ENCODE measurements at regions not wholly inside any gene's neighbourhood (a gene's known extent, or its start where the extent isn't known, plus 50 kb on each side); places are given as distances from the start of the nearest gene placed in this dataset.

DNA sequence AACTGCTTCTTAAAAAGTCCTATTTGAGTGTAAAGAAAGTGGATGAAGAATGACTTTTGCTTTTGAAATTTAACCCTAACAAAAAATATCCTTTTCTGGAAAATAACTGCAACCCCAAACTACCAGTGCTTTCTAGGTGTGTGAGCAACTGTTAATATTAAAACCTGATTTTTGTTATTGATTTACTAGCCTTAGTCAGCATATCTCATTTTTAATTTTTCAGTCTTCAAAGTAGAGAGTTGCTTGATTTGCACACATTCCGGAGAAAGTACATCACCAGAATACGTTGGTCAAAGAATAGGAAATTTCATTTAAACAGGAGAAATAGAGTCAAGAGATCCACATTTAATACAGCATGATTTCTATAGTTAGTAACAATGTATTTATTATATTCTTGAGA lies 141.8 kb upstream of the ADAMTS5 start:
- no peak for ATAC-seq
- no peak for FAIRE-seq
- POLR2A ChIA-PET = no interaction called here
- H3K79me2 ChIP-seq (ENCODE audit: control insufficient read depth, insufficient read depth, low read length) = no peaks in the 10 kb centered on the region
- intact Hi-C loops (cut with micrococcal nuclease) (no loop called here), in situ Hi-C loops (cut with MboI) (no loop called here)
- H3K9me3 ChIP-seq (replicated peaks; ENCODE audit: control insufficient read depth, insufficient read depth, low read depth, low read length) = no peaks in the 10 kb centered on the region
- H3K9ac ChIP-seq (ENCODE audit: insufficient read depth in 1 of 2, low read depth in 2 of 2, low read length in 2 of 2) = no peak overlapping the region
- 0% methylated on average over 2 of the region's 2 CpGs for WGBS (ENCODE audit: insufficient coverage, low coverage, missing lambda C conversion rate)
- DNase-seq (ENCODE audit: extremely low read depth in 1 of 4, low spot score in 3 of 4) = no peak
- no peak overlapping the region for H3K4me2 ChIP-seq (ENCODE audit: insufficient read depth, low read length)
- no TSS peak for BruUV-seq (replicated peaks)
- H3K36me3 ChIP-seq (ENCODE audit: control insufficient read depth, insufficient read depth, low read length) = no peaks in the 10 kb centered on the region
- no peaks in the 10 kb centered on the region for H3K9me1 ChIP-seq (ENCODE audit: control insufficient read depth, insufficient read depth, low read length)
- no peaks in the 10 kb centered on the region for H3K27me3 ChIP-seq (ENCODE audit: control insufficient read depth in 2 of 2, insufficient read depth in 2 of 2, low read length in 2 of 2)
- no peak overlapping the region for H2AFZ ChIP-seq (ENCODE audit: low read depth, low read length)
- no peak overlapping the region for H3K27ac ChIP-seq (ENCODE audit: extremely low read depth, low read depth, low read length)
- CTCF ChIA-PET (ENCODE audit: low intra/inter-chr PET ratio) = no interaction called here
- H4K20me1 ChIP-seq (replicated peaks; ENCODE audit: control insufficient read depth, insufficient read depth, low read length) = no peaks in the 10 kb centered on the region
- TF ChIP-seq FIP1L1 (IDR thresholded peaks at IDR 0.05; ENCODE audit: low read depth, low read length, poor library complexity, severe bottlenecking) (no peak), NCOA4 (IDR thresholded peaks at IDR 0.05; ENCODE audit: partially characterized antibody) (no peak), DMBX1 (CRISPR knock-in tag; IDR thresholded peaks at IDR 0.05; ENCODE audit: borderline replicate concordance) (no peak), EP400 (IDR thresholded peaks at IDR 0.05) (no peak)
- TF ChIP-seq, protein P1, sequence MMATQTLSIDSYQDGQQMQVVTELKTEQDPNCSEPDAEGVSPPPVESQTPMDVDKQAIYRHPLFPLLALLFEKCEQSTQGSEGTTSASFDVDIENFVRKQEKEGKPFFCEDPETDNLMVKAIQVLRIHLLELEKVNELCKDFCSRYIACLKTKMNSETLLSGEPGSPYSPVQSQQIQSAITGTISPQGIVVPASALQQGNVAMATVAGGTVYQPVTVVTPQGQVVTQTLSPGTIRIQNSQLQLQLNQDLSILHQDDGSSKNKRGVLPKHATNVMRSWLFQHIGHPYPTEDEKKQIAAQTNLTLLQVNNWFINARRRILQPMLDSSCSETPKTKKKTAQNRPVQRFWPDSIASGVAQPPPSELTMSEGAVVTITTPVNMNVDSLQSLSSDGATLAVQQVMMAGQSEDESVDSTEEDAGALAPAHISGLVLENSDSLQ (IDR thresholded peaks at IDR 0.05) = no peak
- H3K4me1 ChIP-seq (replicated peaks in 1 of 2; ENCODE audit: control insufficient read depth in 2 of 2, insufficient read depth in 2 of 2, low read length in 2 of 2) = no peaks in the 10 kb centered on the region
- H3K4me3 ChIP-seq = no peak overlapping the region

DNA sequence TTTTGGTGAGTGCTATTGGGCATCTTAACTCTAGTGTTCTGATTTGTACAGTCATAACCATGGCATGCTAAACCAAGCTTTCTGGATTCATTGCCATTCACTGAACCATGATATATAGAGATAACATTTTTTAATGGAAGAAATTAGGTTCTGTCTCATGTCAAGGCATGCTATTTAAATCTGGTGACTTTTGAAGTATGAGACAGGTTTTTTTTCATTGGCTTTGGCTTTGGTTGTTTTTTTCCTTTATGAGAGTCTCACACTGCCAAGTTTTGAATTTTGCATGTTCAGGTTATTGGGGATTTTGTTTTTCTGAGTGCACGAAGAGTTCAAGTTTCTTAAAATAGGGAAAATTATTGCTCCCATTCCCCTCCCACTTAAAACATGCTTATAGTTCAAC lies 141.3 kb upstream of the ADAMTS5 start:
- no peak for TF ChIP-seq POLR2B (IDR thresholded peaks at IDR 0.05; ENCODE audit: low read depth, partially characterized antibody)
- TF ChIP-seq, protein P2, sequence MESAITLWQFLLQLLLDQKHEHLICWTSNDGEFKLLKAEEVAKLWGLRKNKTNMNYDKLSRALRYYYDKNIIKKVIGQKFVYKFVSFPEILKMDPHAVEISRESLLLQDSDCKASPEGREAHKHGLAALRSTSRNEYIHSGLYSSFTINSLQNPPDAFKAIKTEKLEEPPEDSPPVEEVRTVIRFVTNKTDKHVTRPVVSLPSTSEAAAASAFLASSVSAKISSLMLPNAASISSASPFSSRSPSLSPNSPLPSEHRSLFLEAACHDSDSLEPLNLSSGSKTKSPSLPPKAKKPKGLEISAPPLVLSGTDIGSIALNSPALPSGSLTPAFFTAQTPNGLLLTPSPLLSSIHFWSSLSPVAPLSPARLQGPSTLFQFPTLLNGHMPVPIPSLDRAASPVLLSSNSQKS (CRISPR knock-in tag; IDR thresholded peaks at IDR 0.05) = no peak
- TF ChIP-seq NFATC3 (IDR thresholded peaks at IDR 0.05) = no peak
- TF ChIP-seq NELFE (IDR thresholded peaks at IDR 0.05; ENCODE audit: insufficient read depth, insufficient read length) = no peak
- TF ChIP-seq COPS2 (conservative IDR thresholded peaks at IDR 0.05) = no peak
- TF ChIP-seq POU5F1 (IDR thresholded peaks at IDR 0.05; ENCODE audit: borderline replicate concordance, low read depth, low read length, partially characterized antibody) = no peak
- TF ChIP-seq DPF2 (IDR thresholded peaks at IDR 0.05) = no peak
- TF ChIP-seq, protein P3, sequence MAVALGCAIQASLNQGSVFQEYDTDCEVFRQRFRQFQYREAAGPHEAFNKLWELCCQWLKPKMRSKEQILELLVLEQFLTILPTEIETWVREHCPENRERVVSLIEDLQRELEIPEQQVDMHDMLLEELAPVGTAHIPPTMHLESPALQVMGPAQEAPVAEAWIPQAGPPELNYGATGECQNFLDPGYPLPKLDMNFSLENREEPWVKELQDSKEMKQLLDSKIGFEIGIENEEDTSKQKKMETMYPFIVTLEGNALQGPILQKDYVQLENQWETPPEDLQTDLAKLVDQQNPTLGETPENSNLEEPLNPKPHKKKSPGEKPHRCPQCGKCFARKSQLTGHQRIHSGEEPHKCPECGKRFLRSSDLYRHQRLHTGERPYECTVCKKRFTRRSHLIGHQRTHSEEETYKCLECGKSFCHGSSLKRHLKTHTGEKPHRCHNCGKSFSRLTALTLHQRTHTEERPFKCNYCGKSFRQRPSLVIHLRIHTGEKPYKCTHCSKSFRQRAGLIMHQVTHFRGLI (CRISPR knock-in tag; IDR thresholded peaks at IDR 0.05) = no peak
- Histone ChIP-seq H3K4me1 (replicated peaks in 1 of 2; ENCODE audit: control insufficient read depth in 2 of 2, insufficient read depth in 2 of 2, low read length in 2 of 2) (no peaks in the 10 kb centered on the region), H3K4me2 (ENCODE audit: insufficient read depth, low read length) (no peak overlapping the region), H3K9ac (ENCODE audit: insufficient read depth in 1 of 2, low read depth in 2 of 2, low read length in 2 of 2) (no peak overlapping the region), H3K27ac (ENCODE audit: extremely low read depth, low read depth, low read length) (no peak overlapping the region), H3K4me3 (no peak overlapping the region), H3K36me3 (ENCODE audit: control insufficient read depth, insufficient read depth, low read length) (no peaks in the 10 kb centered on the region), H4K20me1 (replicated peaks; ENCODE audit: control insufficient read depth, insufficient read depth, low read length) (no peaks in the 10 kb centered on the region), H3K9me1 (ENCODE audit: control insufficient read depth, insufficient read depth, low read length) (no peaks in the 10 kb centered on the region), H3K79me2 (ENCODE audit: control insufficient read depth, insufficient read depth, low read length) (no peaks in the 10 kb centered on the region), H3K27me3 (ENCODE audit: control insufficient read depth in 2 of 2, insufficient read depth in 2 of 2, low read length in 2 of 2) (no peaks in the 10 kb centered on the region), H2AFZ (ENCODE audit: low read depth, low read length) (no peak overlapping the region), H3K9me3 (replicated peaks; ENCODE audit: control insufficient read depth, insufficient read depth, low read depth, low read length) (no peaks in the 10 kb centered on the region)
- no peak for FAIRE-seq
- WGBS (ENCODE audit: insufficient coverage, low coverage, missing lambda C conversion rate) = 0% methylated on average over 1 of the region's 1 CpG
- CTCF ChIA-PET (ENCODE audit: low intra/inter-chr PET ratio) = no interaction called here
- in situ Hi-C loops (cut with MboI) (no loop called here), intact Hi-C loops (cut with micrococcal nuclease) (no loop called here)
- no peak for DNase-seq (ENCODE audit: extremely low read depth in 1 of 4, low spot score in 3 of 4)
- ATAC-seq = no peak
- POLR2A ChIA-PET = no interaction called here
- no TSS peak for BruUV-seq (replicated peaks)
